ENCODE measurements at regions not wholly inside any gene's neighbourhood (a gene's known extent, or its start where the extent isn't known, plus 50 kb on each side); places are given as distances from the start of the nearest gene placed in this dataset.

GRCh38 chr18:45488645-45489044 lies 126.6 kb upstream of the SLC14A2 start:
- Histone ChIP-seq H3K4me1 (no peaks in the 10 kb centered on the region), H3K4me3 (ENCODE audit: low read depth, low read length) (no peak overlapping the region), H3K9me3 (no peaks in the 10 kb centered on the region), H3K27me3 (no peaks in the 10 kb centered on the region), H3K36me3 (no peaks in the 10 kb centered on the region)
- no peak for TF ChIP-seq CTCF (IDR thresholded peaks at IDR 0.05; ENCODE audit: low read depth, low read length)
- DNase-seq, result no peak

- no peak overlapping the region for H3K4me3 ChIP-seq (ENCODE audit: low read depth, low read length)
- H3K9me3 ChIP-seq, result no peaks in the 10 kb centered on the region
- H3K36me3 ChIP-seq, result no peaks in the 10 kb centered on the region
- DNase-seq, result no peak
- H3K27me3 ChIP-seq, result no peaks in the 10 kb centered on the region
- no peaks in the 10 kb centered on the region for H3K4me1 ChIP-seq
- no peak for TF ChIP-seq CTCF (IDR thresholded peaks at IDR 0.05; ENCODE audit: low read depth, low read length)
These were observed 121.4 kb upstream of the SLC14A2 start for GRCh38 chr18:45493830-45494229.

- Histone ChIP-seq H3K9me3 (no peaks in the 10 kb centered on the region), H3K27me3 (no peaks in the 10 kb centered on the region), H3K4me3 (ENCODE audit: low read depth, low read length) (no peak overlapping the region), H3K36me3 (no peaks in the 10 kb centered on the region), H3K4me1 (no peaks in the 10 kb centered on the region)
- DNase-seq, result no peak
- no peak for TF ChIP-seq CTCF (IDR thresholded peaks at IDR 0.05; ENCODE audit: low read depth, low read length)
These were observed 120.5 kb upstream of the SLC14A2 start for GRCh38 chr18:45494811-45495210.

- no peak overlapping the region for H3K4me3 ChIP-seq (ENCODE audit: low read depth, low read length)
- TF ChIP-seq CTCF (IDR thresholded peaks at IDR 0.05; ENCODE audit: low read depth, low read length), result no peak
- DNase-seq, result no peak
- H3K36me3 ChIP-seq, result no peaks in the 10 kb centered on the region
- no peaks in the 10 kb centered on the region for H3K27me3 ChIP-seq
- H3K9me3 ChIP-seq, result no peaks in the 10 kb centered on the region
- no peaks in the 10 kb centered on the region for H3K4me1 ChIP-seq
These were observed 118.5 kb upstream of the SLC14A2 start for GRCh38 chr18:45496741-45497140.

GRCh38 chr18:45497595-45498286 lies 117.5 kb upstream of the SLC14A2 start:
- no peaks in the 10 kb centered on the region for H3K27me3 ChIP-seq
- H3K36me3 ChIP-seq, result no peaks in the 10 kb centered on the region
- no peak for TF ChIP-seq CTCF (IDR thresholded peaks at IDR 0.05; ENCODE audit: low read depth, low read length)
- H3K4me3 ChIP-seq (ENCODE audit: low read depth, low read length), result no peak overlapping the region
- DNase-seq, result no peak
- no peaks in the 10 kb centered on the region for H3K9me3 ChIP-seq
- no peaks in the 10 kb centered on the region for H3K4me1 ChIP-seq

- no peak for TF ChIP-seq CTCF (IDR thresholded peaks at IDR 0.05; ENCODE audit: low read depth, low read length)
- H3K9me3 ChIP-seq, result no peaks in the 10 kb centered on the region
- no peaks in the 10 kb centered on the region for H3K4me1 ChIP-seq
- no peaks in the 10 kb centered on the region for H3K27me3 ChIP-seq
- no peak overlapping the region for H3K4me3 ChIP-seq (ENCODE audit: low read depth, low read length)
- no peak for DNase-seq
- no peaks in the 10 kb centered on the region for H3K36me3 ChIP-seq
These were observed 117.0 kb upstream of the SLC14A2 start for GRCh38 chr18:45498287-45498658.

Data from BE2C (cell line).